ENCODE measurements at regions not wholly inside any gene's neighbourhood (a gene's known extent, or its start where the extent isn't known, plus 50 kb on each side); places are given as distances from the start of the nearest gene placed in this dataset.

- peak; percentile 96 for ATAC-seq
- Histone ChIP-seq H3K27me3 (ENCODE audit: insufficient read depth, low read length) (no peaks in the 10 kb centered on the region), H3K9me2 (ENCODE audit: insufficient read depth) (no peaks in the 10 kb centered on the region), H4K20me1 (ENCODE audit: insufficient read depth) (no peaks in the 10 kb centered on the region), H3K27ac (ENCODE audit: low read depth, low read length) (no peak overlapping the region), H3K79me2 (ENCODE audit: insufficient read depth, low read length) (no peaks in the 10 kb centered on the region), H3K4me2 (ENCODE audit: low read length) (peak overlapping the region; percentile 68), H3K9me3 (ENCODE audit: control insufficient read depth in 1 of 2, insufficient read depth in 1 of 2, low read depth in 1 of 2, low read length in 2 of 2) (no peaks in the 10 kb centered on the region), H3K9ac (ENCODE audit: low read length) (peak overlapping the region; percentile 15; the same call in 1 of the 2 replicates), H2AFZ (ENCODE audit: low read depth, low read length, poor library complexity, severe bottlenecking) (no peak overlapping the region), H3K4me1 (ENCODE audit: control insufficient read depth in 1 of 2, insufficient read depth in 2 of 2, low read length in 2 of 2) (peaks cover 4 to 19% of the 10 kb centered on the region in 2 experiments), H3K4me3 (replicated peaks in 1 of 2; ENCODE audit: low read depth in 1 of 2, low read length in 2 of 2) (peak overlapping the region in 1 of 2 experiments; percentile 25; a peak in 2 of 4 replicates), H3K36me3 (ENCODE audit: control insufficient read depth in 1 of 2, insufficient read depth in 2 of 2, low read length in 2 of 2) (no peaks in the 10 kb centered on the region)
- CTCF ChIA-PET: no interaction called here
- no TSS peak for BruUV-seq (replicated peaks)
- RAD21 ChIA-PET (ENCODE audit: low non-redundant PET in 1 of 2, low total read pairs in 2 of 2, uncharacterized antibody in 2 of 2, unreplicated experiment in 2 of 2): no interaction called here
- intact Hi-C loops (cut with micrococcal nuclease): loop anchor here (2.0 kb wide), 1 partner anchor 25 kb away; no protein-coding TSS in a partner anchor
- POLR2A ChIA-PET: no interaction called here
- DNase-seq (ENCODE audit: low read depth, low spot score): peak; percentile 95
- TF ChIP-seq SIN3A (IDR thresholded peaks at IDR 0.05; ENCODE audit: low read depth): peak; percentile 62; the same call in 1 of the 2 replicates
- TF ChIP-seq ZFX (IDR thresholded peaks at IDR 0.05): no peak
- no peak for TF ChIP-seq POLR2A (IDR thresholded peaks at IDR 0.05; ENCODE audit: borderline replicate concordance, extremely low read depth, insufficient read depth, insufficient read length)
- no peak for TF ChIP-seq EGR1 (IDR thresholded peaks at IDR 0.05; ENCODE audit: low read depth)
- TF ChIP-seq EZH2 (IDR thresholded peaks at IDR 0.05): no peak
- peak; percentile 94 for TF ChIP-seq JUND (IDR thresholded peaks at IDR 0.05)
- TF ChIP-seq TCF7L2 (IDR thresholded peaks at IDR 0.05; ENCODE audit: borderline replicate concordance, extremely low read depth, insufficient read depth, insufficient read length): no peak
- no peak for TF ChIP-seq ZBTB33 (IDR thresholded peaks at IDR 0.05; ENCODE audit: extremely low read depth, insufficient replicate concordance, low read length)
- peak; percentile 43 for TF ChIP-seq YY1 (IDR thresholded peaks at IDR 0.05; ENCODE audit: extremely low read depth, insufficient replicate concordance, low read depth, low read length)
- peak; percentile 95 for TF ChIP-seq CEBPB (IDR thresholded peaks at IDR 0.05; ENCODE audit: low read depth)
- no peak for TF ChIP-seq ZNF274 (IDR thresholded peaks at IDR 0.05; ENCODE audit: low read depth, low read length)
- TF ChIP-seq, protein P1, sequence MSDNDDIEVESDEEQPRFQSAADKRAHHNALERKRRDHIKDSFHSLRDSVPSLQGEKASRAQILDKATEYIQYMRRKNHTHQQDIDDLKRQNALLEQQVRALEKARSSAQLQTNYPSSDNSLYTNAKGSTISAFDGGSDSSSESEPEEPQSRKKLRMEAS (IDR thresholded peaks at IDR 0.05): peak; percentile 52; the same call in 1 of the 2 replicates
- TF ChIP-seq SP1 (IDR thresholded peaks at IDR 0.05; ENCODE audit: low read depth): peak; percentile 86
- no peak for TF ChIP-seq REST (IDR thresholded peaks at IDR 0.05; ENCODE audit: low read depth)
- TF ChIP-seq FOSL1 (IDR thresholded peaks at IDR 0.05; ENCODE audit: low read depth): peak; percentile 96
- no peak for TF ChIP-seq ELF1 (IDR thresholded peaks at IDR 0.05; ENCODE audit: borderline replicate concordance, low read depth)
- TF ChIP-seq EZH2phosphoT487 (IDR thresholded peaks at IDR 0.05; ENCODE audit: borderline replicate concordance): no peak
- TF ChIP-seq, protein P2, sequence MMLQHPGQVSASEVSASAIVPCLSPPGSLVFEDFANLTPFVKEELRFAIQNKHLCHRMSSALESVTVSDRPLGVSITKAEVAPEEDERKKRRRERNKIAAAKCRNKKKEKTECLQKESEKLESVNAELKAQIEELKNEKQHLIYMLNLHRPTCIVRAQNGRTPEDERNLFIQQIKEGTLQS (IDR thresholded peaks at IDR 0.05): peak; percentile 69
- TF ChIP-seq SRF (IDR thresholded peaks at IDR 0.05; ENCODE audit: low read depth): peak; percentile 79
- no peak for TF ChIP-seq CTCF (IDR thresholded peaks at IDR 0.05 in 2 of 3, conservative IDR thresholded peaks at IDR 0.05 in 1 of 3; ENCODE audit: borderline replicate concordance in 1 of 3, insufficient read depth in 1 of 3, low read depth in 2 of 3, low read length in 2 of 3)
- peak; percentile 96 for TF ChIP-seq CBX3 (IDR thresholded peaks at IDR 0.05; ENCODE audit: low read depth)
- TF ChIP-seq POLR2AphosphoS5 (IDR thresholded peaks at IDR 0.05; ENCODE audit: low read depth, low read length): peak; percentile 48; the same call in 1 of the 2 replicates
These were observed 88.2 kb upstream of the TSC22D2 start for GRCh38 chr3:150319900-150320299.

Data from HCT116 (cell line).